ENCODE measurements at regions not wholly inside any gene's neighbourhood (a gene's known extent, or its start where the extent isn't known, plus 50 kb on each side); places are given as distances from the start of the nearest gene placed in this dataset.

- H3K36me3 Mint-ChIP-seq (ENCODE audit: insufficient read depth): no peaks in the 10 kb centered on the region
- H3K4me3 Mint-ChIP-seq (ENCODE audit: low read depth): no peak overlapping the region
- no peaks in the 10 kb centered on the region for H3K9me3 Mint-ChIP-seq (ENCODE audit: low read depth)
- no peak for DNase-seq (ENCODE audit: low spot score, unreplicated experiment)
- H3K27ac Mint-ChIP-seq: no peak overlapping the region
- no peak for TF ChIP-seq CTCF (IDR thresholded peaks at IDR 0.05; ENCODE audit: unreplicated experiment)
- H3K4me1 Mint-ChIP-seq (ENCODE audit: low read depth): no peaks in the 10 kb centered on the region
- H3K27me3 Mint-ChIP-seq: peaks cover 3% of the 10 kb centered on the region
These were observed 179.3 kb upstream of the HDDC2 start for GRCh38 chr6:125481056-125481455.

- Mint-ChIP-seq H3K9me3 (ENCODE audit: low read depth) (no peaks in the 10 kb centered on the region), H3K4me3 (ENCODE audit: low read depth) (no peak overlapping the region), H3K27me3 (peaks cover 3% of the 10 kb centered on the region), H3K36me3 (ENCODE audit: insufficient read depth) (no peaks in the 10 kb centered on the region), H3K4me1 (ENCODE audit: low read depth) (peaks cover 1% of the 10 kb centered on the region), H3K27ac (no peak overlapping the region)
- no peak for DNase-seq (ENCODE audit: low spot score, unreplicated experiment)
- no peak for TF ChIP-seq CTCF (IDR thresholded peaks at IDR 0.05; ENCODE audit: unreplicated experiment)
These were observed 184.0 kb upstream of the HDDC2 start for GRCh38 chr6:125485757-125486156.

- no peak for DNase-seq (ENCODE audit: low spot score, unreplicated experiment)
- Mint-ChIP-seq H3K9me3 (ENCODE audit: low read depth) (no peaks in the 10 kb centered on the region), H3K4me1 (ENCODE audit: low read depth) (peaks cover 1% of the 10 kb centered on the region)
These were observed 185.1 kb upstream of the HDDC2 start for GRCh38 chr6:125486881-125487280.

GRCh38 chr6:125489579-125490285 is 188.0 kb upstream of the HDDC2 start:
- Mint-ChIP-seq H3K27me3 (no peaks in the 10 kb centered on the region), H3K36me3 (ENCODE audit: insufficient read depth) (no peaks in the 10 kb centered on the region), H3K27ac (no peak overlapping the region), H3K9me3 (ENCODE audit: low read depth) (no peaks in the 10 kb centered on the region), H3K4me1 (ENCODE audit: low read depth) (peaks cover 1% of the 10 kb centered on the region), H3K4me3 (ENCODE audit: low read depth) (no peak overlapping the region)
- TF ChIP-seq CTCF (IDR thresholded peaks at IDR 0.05; ENCODE audit: unreplicated experiment): no peak
- DNase-seq (ENCODE audit: low spot score, unreplicated experiment): no peak

More at GRCh38 chr6:125486881-125487280, 185.1 kb upstream of the HDDC2 start:
- H3K36me3 Mint-ChIP-seq (ENCODE audit: insufficient read depth): no peaks in the 10 kb centered on the region
- H3K27ac Mint-ChIP-seq: no peak overlapping the region
- H3K27me3 Mint-ChIP-seq: peaks cover 3% of the 10 kb centered on the region
- TF ChIP-seq CTCF (IDR thresholded peaks at IDR 0.05; ENCODE audit: unreplicated experiment): no peak
- no peak overlapping the region for H3K4me3 Mint-ChIP-seq (ENCODE audit: low read depth)

- H3K9me3 Mint-ChIP-seq (ENCODE audit: low read depth): no peaks in the 10 kb centered on the region
- no peak overlapping the region for H3K4me3 Mint-ChIP-seq (ENCODE audit: low read depth)
- DNase-seq (ENCODE audit: low spot score, unreplicated experiment): no peak
- peaks cover 1% of the 10 kb centered on the region for H3K4me1 Mint-ChIP-seq (ENCODE audit: low read depth)
- no peak for TF ChIP-seq CTCF (IDR thresholded peaks at IDR 0.05; ENCODE audit: unreplicated experiment)
- H3K36me3 Mint-ChIP-seq (ENCODE audit: insufficient read depth): no peaks in the 10 kb centered on the region
- H3K27me3 Mint-ChIP-seq: no peaks in the 10 kb centered on the region
- no peak overlapping the region for H3K27ac Mint-ChIP-seq
These were observed 190.3 kb upstream of the HDDC2 start for GRCh38 chr6:125491860-125492618.
